Ascending aorta (tissue), 2 donors: ENCODE measurements at regions not wholly inside any gene's neighbourhood (a gene's known extent, or its start where the extent isn't known, plus 50 kb on each side); places are given as distances from the start of the nearest gene placed in this dataset.

ENCODE experiments used
- DNase-seq, 2 donors: peaks; one replicate each; pipeline ENCODE4 v3.0.0-alpha.2; 2019; ENCODE audit warnings: low spot score in 2 of 2
- H3K27ac ChIP-seq, 2 donors: fragments of 200-600 bp; sonication (generic); one replicate each; pipeline ENCODE4 v1.5.1; 2016 to 2017; ENCODE audit warnings: mild to moderate bottlenecking in 1 of 2
- H3K27me3 ChIP-seq: fragments of 200-600 bp; sonication (generic); one replicate; pipeline ENCODE4 v1.5.1; 2017
- H3K36me3 ChIP-seq, 2 donors: fragments of 200-600 bp; sonication (generic); one replicate each; pipeline ENCODE4 v1.5.1; 2016
- H3K4me1 ChIP-seq, 2 donors: fragments of 200-600 bp; sonication (generic); one replicate each; pipeline ENCODE4 v1.5.1; 2016 to 2017; ENCODE audit warnings: mild to moderate bottlenecking in 1 of 2
- H3K4me3 ChIP-seq, 2 donors: fragments of 200-600 bp; sonication (generic); one replicate each; pipeline ENCODE4 v1.5.1; 2016 to 2017; ENCODE audit warnings: mild to moderate bottlenecking in 1 of 2
- H3K9me3 ChIP-seq, 2 donors: fragments of 200-600 bp; sonication (generic); one replicate each; pipeline ENCODE4 v1.5.1; 2016
- intact Hi-C: fragments of 100-400 bp; cut with DNase I; formaldehyde crosslinking; loops from one replicate; pipeline ENCODE4 v1.15.1; 2023
- TF ChIP-seq, protein P1 (sequence below), 3 experiments: fragments of 200-600 bp in 2 of 3; fragments of 450-650 bp in 1 of 3; sonication (generic) in 2 of 3; IDR thresholded peaks; one replicate each; pipeline ENCODE4 v1.5.1; 2016 to 2019; ENCODE audit warnings: antibody characterized with exemption in 3 of 3, mild to moderate bottlenecking in 1 of 3, moderate library complexity in 1 of 3

DNA sequence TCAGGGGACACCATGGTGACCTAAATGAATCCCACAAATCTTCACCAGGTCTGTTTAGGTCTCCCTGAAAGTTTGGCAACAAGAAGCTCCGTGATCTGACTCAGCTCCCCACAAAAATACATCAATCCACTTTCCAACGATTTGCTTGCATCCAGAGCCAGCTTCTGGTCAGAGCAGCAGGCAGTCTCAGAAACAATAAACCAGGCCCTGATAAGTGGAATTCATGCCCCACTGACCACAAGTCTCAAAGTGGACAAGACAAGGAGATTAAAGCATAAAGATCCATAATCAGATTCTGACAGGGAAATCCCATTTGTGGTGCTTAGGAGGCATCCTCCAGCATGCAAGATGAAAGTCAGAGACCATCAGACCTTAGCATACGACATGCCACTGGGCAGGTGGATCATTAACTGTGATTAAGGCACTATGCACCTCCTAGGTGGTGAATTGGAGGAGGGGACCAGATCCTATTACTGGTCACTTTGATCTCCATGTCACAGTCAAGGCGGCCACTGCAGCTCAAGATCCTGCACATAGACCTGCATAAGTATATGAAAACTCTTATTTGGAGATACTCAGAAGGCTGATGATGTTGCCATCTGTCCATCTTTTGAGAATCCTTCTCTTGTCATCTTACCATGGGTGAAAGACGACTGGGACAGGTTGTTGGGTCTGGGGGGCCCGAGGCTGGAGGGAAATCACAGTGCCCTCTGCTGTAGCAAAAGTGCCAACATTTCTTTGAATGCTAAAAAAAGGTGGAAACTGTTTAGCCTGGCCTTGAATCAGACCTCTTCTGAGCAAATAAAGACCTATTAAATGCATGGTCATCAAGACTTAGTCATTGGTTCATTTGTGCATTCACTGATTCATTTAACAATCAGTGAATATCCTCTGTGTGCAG is 309.2 kb upstream of the CCL2 start:
- Histone ChIP-seq H3K9me3 (no peaks in the 10 kb centered on the region), H3K4me1 (no peaks in the 10 kb centered on the region), H3K27ac (no peak overlapping the region), H3K36me3 (no peaks in the 10 kb centered on the region), H3K4me3 (no peak overlapping the region), H3K27me3 (no peaks in the 10 kb centered on the region)
- no peak for DNase-seq
- TF ChIP-seq, protein P1, sequence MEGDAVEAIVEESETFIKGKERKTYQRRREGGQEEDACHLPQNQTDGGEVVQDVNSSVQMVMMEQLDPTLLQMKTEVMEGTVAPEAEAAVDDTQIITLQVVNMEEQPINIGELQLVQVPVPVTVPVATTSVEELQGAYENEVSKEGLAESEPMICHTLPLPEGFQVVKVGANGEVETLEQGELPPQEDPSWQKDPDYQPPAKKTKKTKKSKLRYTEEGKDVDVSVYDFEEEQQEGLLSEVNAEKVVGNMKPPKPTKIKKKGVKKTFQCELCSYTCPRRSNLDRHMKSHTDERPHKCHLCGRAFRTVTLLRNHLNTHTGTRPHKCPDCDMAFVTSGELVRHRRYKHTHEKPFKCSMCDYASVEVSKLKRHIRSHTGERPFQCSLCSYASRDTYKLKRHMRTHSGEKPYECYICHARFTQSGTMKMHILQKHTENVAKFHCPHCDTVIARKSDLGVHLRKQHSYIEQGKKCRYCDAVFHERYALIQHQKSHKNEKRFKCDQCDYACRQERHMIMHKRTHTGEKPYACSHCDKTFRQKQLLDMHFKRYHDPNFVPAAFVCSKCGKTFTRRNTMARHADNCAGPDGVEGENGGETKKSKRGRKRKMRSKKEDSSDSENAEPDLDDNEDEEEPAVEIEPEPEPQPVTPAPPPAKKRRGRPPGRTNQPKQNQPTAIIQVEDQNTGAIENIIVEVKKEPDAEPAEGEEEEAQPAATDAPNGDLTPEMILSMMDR (IDR thresholded peaks at IDR 0.05) = no peak
- intact Hi-C loops = no loop called here

DNA sequence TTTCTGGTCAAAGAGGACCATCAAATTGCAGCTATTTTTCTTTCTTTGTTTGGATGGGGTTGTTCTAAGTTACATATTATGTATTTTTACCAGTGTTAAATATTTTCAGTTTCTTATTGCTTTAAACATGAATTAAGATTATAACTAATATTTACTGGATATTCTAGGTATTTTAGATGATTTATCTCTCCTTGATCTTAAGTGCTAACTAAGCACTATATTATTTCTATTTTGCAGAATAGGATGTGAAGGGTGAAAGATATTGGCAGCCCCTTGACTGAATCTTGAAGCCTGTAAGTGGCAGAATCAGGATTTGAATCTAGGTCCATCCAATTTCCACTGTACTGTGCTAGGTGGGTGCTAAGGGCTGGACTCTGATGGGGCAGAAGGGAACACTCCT is 307.3 kb upstream of the CCL2 start:
- Histone ChIP-seq H3K4me1 (no peaks in the 10 kb centered on the region), H3K4me3 (no peak overlapping the region), H3K36me3 (no peaks in the 10 kb centered on the region), H3K9me3 (no peaks in the 10 kb centered on the region), H3K27me3 (no peaks in the 10 kb centered on the region), H3K27ac (no peak overlapping the region)
- no peak for DNase-seq
- intact Hi-C loops = no loop called here
- TF ChIP-seq, protein P1 (IDR thresholded peaks at IDR 0.05) = no peak

DNA sequence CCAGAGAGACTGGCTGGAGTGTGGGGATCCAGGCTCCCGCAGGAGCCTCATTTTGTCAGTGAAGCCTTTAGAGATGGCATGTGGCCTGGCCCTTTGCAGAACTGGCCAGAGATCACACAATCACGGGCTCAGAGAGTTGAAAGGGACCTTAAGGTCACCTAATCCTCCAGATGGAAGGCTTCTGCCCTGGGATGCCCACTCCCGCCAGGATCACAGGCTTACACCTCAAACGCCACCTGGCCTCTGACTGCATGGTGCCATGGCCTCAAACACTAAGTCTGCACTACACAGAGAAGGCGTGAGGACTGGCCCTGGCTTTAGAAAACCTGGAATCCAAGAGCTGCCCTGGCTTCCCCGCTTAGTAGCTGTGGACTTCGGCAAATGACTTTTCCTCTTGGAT is 306.8 kb upstream of the CCL2 start:
- intact Hi-C loops = no loop called here
- H3K27me3 ChIP-seq = no peaks in the 10 kb centered on the region
- H3K4me3 ChIP-seq = no peak overlapping the region
- H3K27ac ChIP-seq = no peak overlapping the region
- no peaks in the 10 kb centered on the region for H3K4me1 ChIP-seq
- H3K9me3 ChIP-seq = no peaks in the 10 kb centered on the region
- TF ChIP-seq, protein P1 (IDR thresholded peaks at IDR 0.05) = no peak
- no peaks in the 10 kb centered on the region for H3K36me3 ChIP-seq
- no peak for DNase-seq

DNA sequence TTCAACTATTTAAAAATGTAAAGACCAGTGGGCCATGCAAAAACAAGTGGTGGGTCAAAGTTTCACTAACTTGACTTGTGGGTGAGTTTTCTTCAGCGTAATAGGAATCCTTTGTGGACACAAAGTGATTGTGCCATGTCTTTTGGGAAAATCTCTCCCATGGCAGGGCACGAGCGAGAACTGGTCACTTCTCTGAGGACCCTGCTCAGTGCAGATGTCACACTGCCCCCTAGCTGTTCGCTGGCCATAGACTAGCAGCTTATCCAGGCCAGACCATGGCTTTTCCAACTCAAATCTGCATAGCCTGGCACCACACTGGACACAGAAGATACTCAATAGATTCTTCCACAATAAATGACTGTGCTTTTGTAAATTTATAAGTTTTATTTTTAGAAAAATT is 306.0 kb upstream of the CCL2 start:
- H3K27ac ChIP-seq = no peak overlapping the region
- no peaks in the 10 kb centered on the region for H3K4me1 ChIP-seq
- TF ChIP-seq, protein P1 (IDR thresholded peaks at IDR 0.05) = no peak
- no peak for DNase-seq
- H3K36me3 ChIP-seq = no peaks in the 10 kb centered on the region
- no peaks in the 10 kb centered on the region for H3K9me3 ChIP-seq
- intact Hi-C loops = no loop called here
- no peak overlapping the region for H3K4me3 ChIP-seq
- H3K27me3 ChIP-seq = no peaks in the 10 kb centered on the region

DNA sequence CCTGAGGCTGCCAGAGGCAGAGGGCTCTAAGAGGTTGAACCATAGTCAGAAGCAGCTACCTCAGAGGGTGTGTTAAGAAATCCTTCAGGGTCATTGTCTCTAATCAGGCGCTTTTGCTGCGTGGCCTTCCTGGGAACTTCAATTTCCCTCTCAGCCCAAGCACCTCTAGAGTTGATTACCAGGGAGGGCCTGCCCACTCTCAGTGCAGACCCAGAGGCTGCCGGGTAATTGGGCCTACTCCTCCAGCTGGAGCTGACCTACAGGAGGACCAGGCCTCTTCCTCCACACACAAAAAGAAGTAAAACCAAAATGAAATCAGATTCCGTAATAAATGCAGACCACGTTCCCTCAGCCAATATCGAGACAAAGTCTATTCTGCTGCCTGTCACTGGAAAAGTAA is 305.0 kb upstream of the CCL2 start:
- no peaks in the 10 kb centered on the region for H3K9me3 ChIP-seq
- H3K27ac ChIP-seq = no peak overlapping the region
- no peak for DNase-seq
- no peak overlapping the region for H3K4me3 ChIP-seq
- H3K36me3 ChIP-seq = no peaks in the 10 kb centered on the region
- intact Hi-C loops = no loop called here
- H3K4me1 ChIP-seq = no peaks in the 10 kb centered on the region
- no peaks in the 10 kb centered on the region for H3K27me3 ChIP-seq
- TF ChIP-seq, protein P1 (IDR thresholded peaks at IDR 0.05) = no peak
